HCT116 (cell line): ENCODE measurements at regions not wholly inside any gene's neighbourhood (a gene's known extent, or its start where the extent isn't known, plus 50 kb on each side); places are given as distances from the start of the nearest gene placed in this dataset.
A peak's percentile ranks its signal among the peaks of the same experiment; 100 is the strongest.

Experiments
- ATAC-seq: fragments of 200-7000 bp; cut with Tn5 transposase; 2 replicates; pipeline ENCODE4 v1.9.1; 2020; ENCODE audit warnings: mild to moderate bottlenecking, moderate library complexity
- BruUV-seq: library from RNA; stranded (reverse); fragments of 400-500 nt; replicated peaks from 2 replicates; lab custom pipeline; 2021; lab: Mats Ljungman, UMichigan
- CTCF ChIA-PET: fragments of 300-600 bp; sonication (Branson Sonifier 250); formaldehyde crosslinking; loops from one replicate; lab custom pipeline; 2021; ENCODE audit warnings: antibody characterized with exemption; lab: Charles Lee
- POLR2A ChIA-PET: fragments of 300-600, 350-600 bp; sonication (Branson Sonifier 250); formaldehyde crosslinking; loops from one replicate; lab custom pipeline; 2021; ENCODE audit warnings: antibody characterized with exemption; lab: Charles Lee
- RAD21 ChIA-PET, 2 experiments: fragments of 300-600 bp; sonication (Branson Sonifier 250); formaldehyde crosslinking; loops; one replicate each; lab custom pipeline; 2023; ENCODE audit warnings: low total read pairs in 2 of 2; ENCODE audit not compliant: uncharacterized antibody in 2 of 2, unreplicated experiment in 2 of 2, low non-redundant PET in 1 of 2; lab: Charles Lee
- DNase-seq: peaks from one replicate; pipeline ENCODE4 v3.0.0-alpha.2; 2010; ENCODE audit warnings: low read depth, low spot score
- H2AFZ ChIP-seq: fragments of 200-600 bp; shearing (Covaris generic), sonication (generic); 2 replicates; pipeline ENCODE4 v1.6.1; 2017; ENCODE audit warnings: low read depth, mixed run types, mixed read lengths, antibody characterized with exemption, low read length; ENCODE audit not compliant: poor library complexity, severe bottlenecking
- H3K27ac ChIP-seq: 2 replicates; pipeline ENCODE4 v1.5.1; 2012; ENCODE audit warnings: low read depth, low read length
- H3K27me3 ChIP-seq: fragments of 200-600 bp; sonication (generic); 2 replicates; pipeline ENCODE4 v1.6.1; 2016; ENCODE audit warnings: mixed run types, low read length, mixed read lengths; ENCODE audit not compliant: insufficient read depth
- H3K36me3 ChIP-seq, 2 experiments: fragments of 200-500 bp in 1 of 2; fragments of 200-600 bp in 1 of 2; sonication (Bioruptor generic) in 1 of 2; sonication (generic) in 1 of 2; 2 replicates each; pipeline versions ENCODE4 v1.5.1 to v1.6.1; 2014 to 2016; ENCODE audit warnings: low read length in 2 of 2, inconsistent platforms in 1 of 2, mixed read lengths in 1 of 2, mixed run types in 1 of 2; ENCODE audit not compliant: insufficient read depth in 2 of 2, control insufficient read depth in 1 of 2
- H3K4me1 ChIP-seq, 2 experiments: fragments of 200-600 bp in 1 of 2; sonication (generic) in 1 of 2; 2 replicates each; pipeline versions ENCODE4 v1.5.1 to v1.6.1; 2012 to 2017; ENCODE audit warnings: low read length in 2 of 2, inconsistent platforms in 1 of 2, mild to moderate bottlenecking in 1 of 2, mixed read lengths in 1 of 2, mixed run types in 1 of 2, moderate library complexity in 1 of 2; ENCODE audit not compliant: insufficient read depth in 2 of 2, control insufficient read depth in 1 of 2
- H3K4me2 ChIP-seq: fragments of 200-600 bp; sonication (generic); 2 replicates; pipeline ENCODE4 v1.6.1; 2017; ENCODE audit warnings: mixed run types, low read length, mixed read lengths
- H3K4me3 ChIP-seq, 2 experiments: fragments of 200-600 bp in 1 of 2; sonication (generic) in 1 of 2; replicated peaks in 1 of 2; 2 replicates each; pipeline ENCODE4 v1.5.1; 2011 to 2016; ENCODE audit warnings: low read length in 2 of 2, control low read depth in 1 of 2, low read depth in 1 of 2, mild to moderate bottlenecking in 1 of 2, mixed read lengths in 1 of 2, mixed run types in 1 of 2
- H3K79me2 ChIP-seq: fragments of 200-600 bp; sonication (generic); 2 replicates; pipeline ENCODE4 v1.6.1; 2017; ENCODE audit warnings: mild to moderate bottlenecking, mixed run types, low read length, moderate library complexity, mixed read lengths; ENCODE audit not compliant: insufficient read depth
- H3K9ac ChIP-seq: fragments of 200-600 bp; sonication (generic); 2 replicates; pipeline ENCODE4 v1.6.1; 2016; ENCODE audit warnings: low read length, mixed read lengths
- H3K9me2 ChIP-seq: fragments of 200-600 bp; sonication (generic), shearing (Covaris generic); 2 replicates; pipeline ENCODE4 v1.6.1; 2017; ENCODE audit warnings: mixed run types, mild to moderate bottlenecking, moderate library complexity; ENCODE audit not compliant: insufficient read depth
- H3K9me3 ChIP-seq, 2 experiments: fragments of 200-500 bp in 1 of 2; fragments of 200-600 bp in 1 of 2; sonication (Bioruptor generic) in 1 of 2; sonication (generic) in 1 of 2; 2 replicates each; pipeline ENCODE4 v1.6.1; 2014 to 2017; ENCODE audit warnings: low read length in 2 of 2, mixed read lengths in 2 of 2, inconsistent platforms in 1 of 2, low read depth in 1 of 2, mild to moderate bottlenecking in 1 of 2, mixed run types in 1 of 2, moderate library complexity in 1 of 2; ENCODE audit not compliant: control insufficient read depth in 1 of 2, insufficient read depth in 1 of 2
- H4K20me1 ChIP-seq: fragments of 200-600 bp; sonication (generic), shearing (Covaris generic); 2 replicates; pipeline ENCODE4 v1.6.1; 2017; ENCODE audit warnings: mixed run types, mild to moderate bottlenecking, moderate library complexity; ENCODE audit not compliant: insufficient read depth
- CBX3 ChIP-seq: IDR thresholded peaks from 2 replicates; pipeline ENCODE4 v1.6.1; 2012; ENCODE audit warnings: low read depth
- CEBPB ChIP-seq: IDR thresholded peaks from 2 replicates; pipeline ENCODE4 v1.6.1; 2012; ENCODE audit warnings: low read depth
- EZH2 ChIP-seq: fragments of 200-600 bp; sonication (generic); IDR thresholded peaks from 2 replicates; pipeline ENCODE4 v1.6.1; 2017; ENCODE audit warnings: antibody characterized with exemption, mixed run types
- RAD21 ChIP-seq: IDR thresholded peaks from 2 replicates; pipeline ENCODE4 v1.6.1; 2012; ENCODE audit warnings: low read depth, mild to moderate bottlenecking
- TCF7L2 ChIP-seq: IDR thresholded peaks from 2 replicates; pipeline ENCODE4 v1.7.0; 2011; ENCODE audit warnings: borderline replicate concordance, inconsistent platforms; ENCODE audit not compliant: insufficient read depth, insufficient read length; ENCODE audit errors: extremely low read depth
- intact Hi-C: fragments of 100-400 bp; cut with micrococcal nuclease; formaldehyde crosslinking; loops from 2 replicates; pipeline ENCODE4 v1.10.0; 2022
- TF ChIP-seq, protein P1 (sequence below), 3 experiments: fragments of 200-600 bp in 1 of 3; sonication (generic) in 1 of 3; IDR thresholded peaks in 2 of 3; conservative IDR thresholded peaks in 1 of 3; 2 replicates each; pipeline ENCODE4 v1.5.1; 2012 to 2017; ENCODE audit warnings: low read depth in 2 of 3, low read length in 2 of 3, antibody characterized with exemption in 1 of 3, borderline replicate concordance in 1 of 3, control low read depth in 1 of 3, mild to moderate bottlenecking in 1 of 3, mixed read lengths in 1 of 3, mixed run types in 1 of 3, moderate library complexity in 1 of 3; ENCODE audit not compliant: insufficient read depth in 1 of 3

DNA sequence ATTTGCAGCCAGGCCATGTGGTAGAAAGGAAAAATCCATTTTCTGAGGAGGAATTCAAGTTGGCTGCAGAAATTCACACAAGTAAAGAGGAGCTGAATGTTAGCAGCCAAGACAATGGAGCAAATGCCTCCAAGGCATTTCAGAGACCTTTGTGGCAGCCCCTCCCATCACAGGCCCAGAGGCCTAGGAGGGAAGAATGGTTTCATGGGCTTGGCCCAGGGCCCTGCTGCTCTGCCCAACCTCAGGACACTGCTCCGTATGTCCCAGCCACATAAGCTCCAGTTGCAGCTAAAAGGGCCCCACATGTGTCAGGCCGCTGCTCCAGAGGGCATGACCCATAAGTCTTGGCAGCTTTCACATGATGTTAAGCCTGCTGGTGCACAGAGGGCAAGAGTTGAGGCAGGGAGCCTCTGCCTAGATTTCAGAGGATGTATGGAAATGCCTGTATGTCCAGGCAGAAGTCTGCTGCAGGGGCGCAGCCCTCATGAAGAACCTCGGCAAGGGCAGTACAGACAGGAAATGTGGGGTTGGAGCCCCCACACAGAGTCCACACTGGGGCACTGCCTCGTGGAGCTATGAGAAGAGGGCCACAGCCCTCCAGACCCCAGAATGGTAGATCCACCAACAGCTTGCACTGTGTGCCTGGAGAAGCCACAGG, 144.2 kb upstream of the EPB41L4A start:
- H4K20me1 ChIP-seq = no peaks in the 10 kb centered on the region
- H3K27ac ChIP-seq = no peak overlapping the region
- ChIA-PET CTCF (no interaction called here), RAD21 (no interaction called here), POLR2A (no interaction called here)
- no peak overlapping the region for H3K4me3 ChIP-seq
- H2AFZ ChIP-seq = no peak overlapping the region
- H3K4me2 ChIP-seq = no peak overlapping the region
- H3K27me3 ChIP-seq = no peaks in the 10 kb centered on the region
- no peak for DNase-seq
- H3K4me1 ChIP-seq = no peaks in the 10 kb centered on the region
- peaks cover 0 to 10% of the 10 kb centered on the region in 2 experiments; a peak in 3 of 4 replicates for H3K9me3 ChIP-seq
- no peak overlapping the region for H3K9ac ChIP-seq
- no peak for TF ChIP-seq CEBPB
- no peak for TF ChIP-seq RAD21
- TF ChIP-seq TCF7L2 = no peak
- 0 out of 2 replicates have a peak, but pooled peaks have one; percentile 22 for TF ChIP-seq CBX3
- H3K79me2 ChIP-seq = no peaks in the 10 kb centered on the region
- H3K36me3 ChIP-seq = no peaks in the 10 kb centered on the region
- H3K9me2 ChIP-seq = no peaks in the 10 kb centered on the region
- intact Hi-C loops = no loop called here
- no TSS peak for BruUV-seq
- ATAC-seq = no peak

- H3K27me3 ChIP-seq = no peaks in the 10 kb centered on the region
- TF ChIP-seq CEBPB (no peak), EZH2 (no peak), TCF7L2 (no peak)
- TF ChIP-seq, protein P1, sequence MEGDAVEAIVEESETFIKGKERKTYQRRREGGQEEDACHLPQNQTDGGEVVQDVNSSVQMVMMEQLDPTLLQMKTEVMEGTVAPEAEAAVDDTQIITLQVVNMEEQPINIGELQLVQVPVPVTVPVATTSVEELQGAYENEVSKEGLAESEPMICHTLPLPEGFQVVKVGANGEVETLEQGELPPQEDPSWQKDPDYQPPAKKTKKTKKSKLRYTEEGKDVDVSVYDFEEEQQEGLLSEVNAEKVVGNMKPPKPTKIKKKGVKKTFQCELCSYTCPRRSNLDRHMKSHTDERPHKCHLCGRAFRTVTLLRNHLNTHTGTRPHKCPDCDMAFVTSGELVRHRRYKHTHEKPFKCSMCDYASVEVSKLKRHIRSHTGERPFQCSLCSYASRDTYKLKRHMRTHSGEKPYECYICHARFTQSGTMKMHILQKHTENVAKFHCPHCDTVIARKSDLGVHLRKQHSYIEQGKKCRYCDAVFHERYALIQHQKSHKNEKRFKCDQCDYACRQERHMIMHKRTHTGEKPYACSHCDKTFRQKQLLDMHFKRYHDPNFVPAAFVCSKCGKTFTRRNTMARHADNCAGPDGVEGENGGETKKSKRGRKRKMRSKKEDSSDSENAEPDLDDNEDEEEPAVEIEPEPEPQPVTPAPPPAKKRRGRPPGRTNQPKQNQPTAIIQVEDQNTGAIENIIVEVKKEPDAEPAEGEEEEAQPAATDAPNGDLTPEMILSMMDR (IDR thresholded peaks at IDR 0.05 in 2 of 3, conservative IDR thresholded peaks at IDR 0.05 in 1 of 3; ENCODE audit: borderline replicate concordance in 1 of 3, insufficient read depth in 1 of 3, low read depth in 2 of 3, low read length in 2 of 3) = no peak
- H3K9me3 ChIP-seq = peaks cover 0 to 10% of the 10 kb centered on the region in 2 experiments; a peak in 3 of 4 replicates
- no peak overlapping the region for H3K4me2 ChIP-seq
- H3K9ac ChIP-seq = no peak overlapping the region
- ATAC-seq (no peak), DNase-seq (no peak)
- no peaks in the 10 kb centered on the region for H3K4me1 ChIP-seq
- H3K36me3 ChIP-seq = no peaks in the 10 kb centered on the region
- intact Hi-C loops = no loop called here
- H3K79me2 ChIP-seq = no peaks in the 10 kb centered on the region
- CTCF ChIA-PET = no interaction called here
- RAD21 ChIA-PET = no interaction called here
- BruUV-seq = no TSS peak
- no peak overlapping the region for H3K27ac ChIP-seq
- no peaks in the 10 kb centered on the region for H3K9me2 ChIP-seq
- no peak overlapping the region for H2AFZ ChIP-seq
- no peak overlapping the region for H3K4me3 ChIP-seq
- no peaks in the 10 kb centered on the region for H4K20me1 ChIP-seq
- POLR2A ChIA-PET = no interaction called here
Observed at GRCh38 chr5:112566251-112566650, 147.2 kb upstream of the EPB41L4A start.
